Ramos (cell line): ENCODE measurements at regions not wholly inside any gene's neighbourhood (a gene's known extent, or its start where the extent isn't known, plus 50 kb on each side); places are given as distances from the start of the nearest gene placed in this dataset.
"Not testable (repeated sequence)": the region's sequence is repeated elsewhere in the genome, so short reads cannot be mapped to it uniquely, and the experiment has no call there.

Experiments
- in situ Hi-C: fragments of 300-500 bp; cut with MboI; formaldehyde crosslinking; loops from one replicate; pipeline ENCODE4 v1.14.3; 2022; ENCODE audit warnings: low sequenced_read_pairs; ENCODE audit not compliant: unreplicated experiment

- in situ Hi-C loops, result no loop called here
Observed at GRCh38 chr5:90338712-90339372, 70.7 kb downstream of the CETN3 start.

GRCh38 chr5:90337449-90338052 lies 72.0 kb downstream of the CETN3 start:
- in situ Hi-C loops, result no loop called here

- in situ Hi-C loops, result no loop called here
Observed at GRCh38 chr5:90336752-90337151, 72.8 kb downstream of the CETN3 start.

- in situ Hi-C loops, result no loop called here
Observed at GRCh38 chr5:90334741-90335140, 74.8 kb downstream of the CETN3 start.

- in situ Hi-C loops, result no loop called here
Observed at GRCh38 chr5:90329911-90330310, 79.6 kb downstream of the CETN3 start.

- in situ Hi-C loops, result no loop called here
Observed at GRCh38 chr5:90326995-90327394, 82.6 kb downstream of the CETN3 start.

GRCh38 chr5:90325093-90325492 lies 84.5 kb downstream of the CETN3 start:
- in situ Hi-C loops, result no loop called here

GRCh38 chr5:90320348-90320747 lies 89.2 kb downstream of the CETN3 start:
- in situ Hi-C loops, result not testable (repeated sequence)

- in situ Hi-C loops, result no loop called here
Observed at GRCh38 chr5:90312027-90312426, 97.5 kb downstream of the CETN3 start.

GRCh38 chr5:90311401-90311800 lies 98.2 kb downstream of the CETN3 start:
- in situ Hi-C loops, result no loop called here

- in situ Hi-C loops, result no loop called here
Observed at GRCh38 chr5:90308787-90309585, 100.6 kb downstream of the CETN3 start.

- in situ Hi-C loops, result no loop called here
Observed at GRCh38 chr5:90307782-90308181, 101.8 kb downstream of the CETN3 start.

- in situ Hi-C loops, result no loop called here
Observed at GRCh38 chr5:90307322-90307721, 102.2 kb downstream of the CETN3 start.

- in situ Hi-C loops, result no loop called here
Observed at GRCh38 chr5:90306613-90307012, 102.9 kb downstream of the CETN3 start.

- in situ Hi-C loops, result no loop called here
Observed at GRCh38 chr5:90305041-90305720, 104.4 kb downstream of the CETN3 start.

GRCh38 chr5:90301248-90301647 lies 108.3 kb downstream of the CETN3 start:
- in situ Hi-C loops, result no loop called here

- in situ Hi-C loops, result no loop called here
Observed at GRCh38 chr5:90297045-90297764, 112.4 kb downstream of the CETN3 start.

- in situ Hi-C loops, result no loop called here
Observed at GRCh38 chr5:90294604-90295003, 115.0 kb downstream of the CETN3 start.

GRCh38 chr5:90293931-90294330 lies 115.6 kb downstream of the CETN3 start:
- in situ Hi-C loops, result no loop called here

- in situ Hi-C loops, result no loop called here
Observed at GRCh38 chr5:90290648-90291047, 118.9 kb downstream of the CETN3 start.
